ENCODE measurements at regions not wholly inside any gene's neighbourhood (a gene's known extent, or its start where the extent isn't known, plus 50 kb on each side); places are given as distances from the start of the nearest gene placed in this dataset.

DNA sequence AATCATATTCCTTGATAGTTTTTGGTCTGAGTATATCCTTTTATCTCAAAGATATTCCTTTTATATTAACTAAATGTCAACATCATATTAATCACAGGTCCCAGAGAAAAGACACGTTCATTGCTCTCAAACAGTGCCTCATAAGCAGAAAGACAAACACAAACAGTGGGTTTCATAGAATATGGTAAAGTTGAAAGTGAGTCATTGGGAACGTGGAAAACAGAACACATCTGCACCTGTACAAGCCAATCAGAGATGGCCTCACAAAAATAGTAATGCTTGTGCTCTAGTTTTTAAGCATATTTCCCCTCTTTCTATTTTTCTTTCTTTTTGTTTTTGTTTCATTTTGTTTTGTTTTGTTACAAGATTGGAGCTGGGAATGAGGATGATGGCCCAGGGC lies 328.4 kb upstream of the MAP2 start:
- Histone ChIP-seq H3K9me2 (ENCODE audit: insufficient read depth, low read length) (no peaks in the 10 kb centered on the region), H3K27me3 (ENCODE audit: insufficient read depth, low read depth, low read length) (no peaks in the 10 kb centered on the region), H3K9ac (ENCODE audit: low read length) (no peak overlapping the region), H3K4me2 (ENCODE audit: low read length) (no peak overlapping the region), H3K4me3 (ENCODE audit: low read length) (no peak overlapping the region), H2AFZ (ENCODE audit: low read depth, low read length) (no peak overlapping the region), H3F3A (ENCODE audit: insufficient read depth, low read length, poor library complexity, severe bottlenecking) (no peaks in the 10 kb centered on the region), H4K20me1 (ENCODE audit: insufficient read depth) (no peaks in the 10 kb centered on the region), H3K36me3 (ENCODE audit: insufficient read depth, low read length) (no peaks in the 10 kb centered on the region), H3K9me3 (ENCODE audit: low read length) (no peaks in the 10 kb centered on the region), H3K79me2 (replicated peaks; ENCODE audit: insufficient read depth, low read length) (no peaks in the 10 kb centered on the region), H3K27ac (ENCODE audit: low read length) (no peak overlapping the region)
- TF ChIP-seq RAD21 (conservative IDR thresholded peaks at IDR 0.05) (no peak), SMC3 (conservative IDR thresholded peaks at IDR 0.05; ENCODE audit: poor library complexity) (no peak), MXI1 (conservative IDR thresholded peaks at IDR 0.05; ENCODE audit: poor library complexity, severe bottlenecking) (no peak), TAF1 (IDR thresholded peaks at IDR 0.05; ENCODE audit: low read depth) (no peak), EP300 (conservative IDR thresholded peaks at IDR 0.05; ENCODE audit: poor library complexity, severe bottlenecking) (no peak), EZH2 (IDR thresholded peaks at IDR 0.05; ENCODE audit: borderline replicate concordance, insufficient read depth, low read length, poor library complexity, severe bottlenecking) (no peak), POLR2AphosphoS5 (IDR thresholded peaks at IDR 0.05) (no peak)
- TF ChIP-seq, protein P1, sequence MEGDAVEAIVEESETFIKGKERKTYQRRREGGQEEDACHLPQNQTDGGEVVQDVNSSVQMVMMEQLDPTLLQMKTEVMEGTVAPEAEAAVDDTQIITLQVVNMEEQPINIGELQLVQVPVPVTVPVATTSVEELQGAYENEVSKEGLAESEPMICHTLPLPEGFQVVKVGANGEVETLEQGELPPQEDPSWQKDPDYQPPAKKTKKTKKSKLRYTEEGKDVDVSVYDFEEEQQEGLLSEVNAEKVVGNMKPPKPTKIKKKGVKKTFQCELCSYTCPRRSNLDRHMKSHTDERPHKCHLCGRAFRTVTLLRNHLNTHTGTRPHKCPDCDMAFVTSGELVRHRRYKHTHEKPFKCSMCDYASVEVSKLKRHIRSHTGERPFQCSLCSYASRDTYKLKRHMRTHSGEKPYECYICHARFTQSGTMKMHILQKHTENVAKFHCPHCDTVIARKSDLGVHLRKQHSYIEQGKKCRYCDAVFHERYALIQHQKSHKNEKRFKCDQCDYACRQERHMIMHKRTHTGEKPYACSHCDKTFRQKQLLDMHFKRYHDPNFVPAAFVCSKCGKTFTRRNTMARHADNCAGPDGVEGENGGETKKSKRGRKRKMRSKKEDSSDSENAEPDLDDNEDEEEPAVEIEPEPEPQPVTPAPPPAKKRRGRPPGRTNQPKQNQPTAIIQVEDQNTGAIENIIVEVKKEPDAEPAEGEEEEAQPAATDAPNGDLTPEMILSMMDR (IDR thresholded peaks at IDR 0.05; ENCODE audit: poor library complexity, severe bottlenecking), result no peak
- TF ChIP-seq, protein P2, sequence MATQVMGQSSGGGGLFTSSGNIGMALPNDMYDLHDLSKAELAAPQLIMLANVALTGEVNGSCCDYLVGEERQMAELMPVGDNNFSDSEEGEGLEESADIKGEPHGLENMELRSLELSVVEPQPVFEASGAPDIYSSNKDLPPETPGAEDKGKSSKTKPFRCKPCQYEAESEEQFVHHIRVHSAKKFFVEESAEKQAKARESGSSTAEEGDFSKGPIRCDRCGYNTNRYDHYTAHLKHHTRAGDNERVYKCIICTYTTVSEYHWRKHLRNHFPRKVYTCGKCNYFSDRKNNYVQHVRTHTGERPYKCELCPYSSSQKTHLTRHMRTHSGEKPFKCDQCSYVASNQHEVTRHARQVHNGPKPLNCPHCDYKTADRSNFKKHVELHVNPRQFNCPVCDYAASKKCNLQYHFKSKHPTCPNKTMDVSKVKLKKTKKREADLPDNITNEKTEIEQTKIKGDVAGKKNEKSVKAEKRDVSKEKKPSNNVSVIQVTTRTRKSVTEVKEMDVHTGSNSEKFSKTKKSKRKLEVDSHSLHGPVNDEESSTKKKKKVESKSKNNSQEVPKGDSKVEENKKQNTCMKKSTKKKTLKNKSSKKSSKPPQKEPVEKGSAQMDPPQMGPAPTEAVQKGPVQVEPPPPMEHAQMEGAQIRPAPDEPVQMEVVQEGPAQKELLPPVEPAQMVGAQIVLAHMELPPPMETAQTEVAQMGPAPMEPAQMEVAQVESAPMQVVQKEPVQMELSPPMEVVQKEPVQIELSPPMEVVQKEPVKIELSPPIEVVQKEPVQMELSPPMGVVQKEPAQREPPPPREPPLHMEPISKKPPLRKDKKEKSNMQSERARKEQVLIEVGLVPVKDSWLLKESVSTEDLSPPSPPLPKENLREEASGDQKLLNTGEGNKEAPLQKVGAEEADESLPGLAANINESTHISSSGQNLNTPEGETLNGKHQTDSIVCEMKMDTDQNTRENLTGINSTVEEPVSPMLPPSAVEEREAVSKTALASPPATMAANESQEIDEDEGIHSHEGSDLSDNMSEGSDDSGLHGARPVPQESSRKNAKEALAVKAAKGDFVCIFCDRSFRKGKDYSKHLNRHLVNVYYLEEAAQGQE (IDR thresholded peaks at IDR 0.05; ENCODE audit: borderline replicate concordance), result no peak

DNA sequence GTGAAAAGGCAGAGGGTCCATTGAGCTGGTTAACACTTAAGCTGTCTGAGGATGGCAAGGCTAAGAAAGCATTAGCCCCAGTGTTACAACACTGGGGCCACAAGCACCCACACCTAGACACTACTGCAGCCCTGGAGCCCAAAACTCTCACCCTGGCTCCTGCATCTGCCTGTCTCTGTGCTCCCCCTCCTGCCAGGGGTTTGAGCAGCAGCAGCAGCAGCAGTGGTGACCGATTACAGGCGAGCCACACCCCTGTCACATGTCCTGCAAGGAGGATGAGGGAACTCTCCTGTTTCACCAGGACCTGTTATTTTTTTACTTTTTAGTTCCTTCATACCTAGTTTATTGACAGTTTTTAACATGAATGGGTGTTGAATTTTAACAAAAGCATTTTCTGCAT lies 326.7 kb upstream of the MAP2 start:
- no peaks in the 10 kb centered on the region for H3K36me3 ChIP-seq (ENCODE audit: insufficient read depth, low read length)
- TF ChIP-seq, protein P1 (IDR thresholded peaks at IDR 0.05; ENCODE audit: poor library complexity, severe bottlenecking), result no peak
- TF ChIP-seq, protein P2 (IDR thresholded peaks at IDR 0.05; ENCODE audit: borderline replicate concordance), result no peak
- TF ChIP-seq SMC3 (conservative IDR thresholded peaks at IDR 0.05; ENCODE audit: poor library complexity) (no peak), MXI1 (conservative IDR thresholded peaks at IDR 0.05; ENCODE audit: poor library complexity, severe bottlenecking) (no peak), EP300 (conservative IDR thresholded peaks at IDR 0.05; ENCODE audit: poor library complexity, severe bottlenecking) (no peak), EZH2 (IDR thresholded peaks at IDR 0.05; ENCODE audit: borderline replicate concordance, insufficient read depth, low read length, poor library complexity, severe bottlenecking) (no peak), POLR2AphosphoS5 (IDR thresholded peaks at IDR 0.05) (no peak), RAD21 (conservative IDR thresholded peaks at IDR 0.05) (no peak), TAF1 (IDR thresholded peaks at IDR 0.05; ENCODE audit: low read depth) (no peak)
- H3K4me2 ChIP-seq (ENCODE audit: low read length), result no peak overlapping the region
- H3K79me2 ChIP-seq (replicated peaks; ENCODE audit: insufficient read depth, low read length), result no peaks in the 10 kb centered on the region
- no peaks in the 10 kb centered on the region for H3K9me2 ChIP-seq (ENCODE audit: insufficient read depth, low read length)
- H2AFZ ChIP-seq (ENCODE audit: low read depth, low read length), result no peak overlapping the region
- H3K27ac ChIP-seq (ENCODE audit: low read length), result no peak overlapping the region
- H4K20me1 ChIP-seq (ENCODE audit: insufficient read depth), result no peaks in the 10 kb centered on the region
- H3K9ac ChIP-seq (ENCODE audit: low read length), result no peak overlapping the region
- H3F3A ChIP-seq (ENCODE audit: insufficient read depth, low read length, poor library complexity, severe bottlenecking), result no peaks in the 10 kb centered on the region
- no peak overlapping the region for H3K4me3 ChIP-seq (ENCODE audit: low read length)
- H3K27me3 ChIP-seq (ENCODE audit: insufficient read depth, low read depth, low read length), result no peaks in the 10 kb centered on the region
- H3K9me3 ChIP-seq (ENCODE audit: low read length), result no peaks in the 10 kb centered on the region
